GM10266 (cell line): ENCODE measurements at regions not wholly inside any gene's neighbourhood (a gene's known extent, or its start where the extent isn't known, plus 50 kb on each side); places are given as distances from the start of the nearest gene placed in this dataset.
A peak's percentile ranks its signal among the peaks of the same experiment; 100 is the strongest.

Experiments used
- DNase-seq: peaks from one replicate; pipeline ENCODE4 v3.0.0; 2012; ENCODE audit errors: extremely low spot score
- TF ChIP-seq, protein P1 (sequence below): IDR thresholded peaks from 2 replicates; pipeline ENCODE4 v1.5.1; 2012; ENCODE audit warnings: mild to moderate bottlenecking, low read depth; ENCODE audit not compliant: control insufficient read depth, insufficient read depth; ENCODE audit errors: missing control alignments

DNA sequence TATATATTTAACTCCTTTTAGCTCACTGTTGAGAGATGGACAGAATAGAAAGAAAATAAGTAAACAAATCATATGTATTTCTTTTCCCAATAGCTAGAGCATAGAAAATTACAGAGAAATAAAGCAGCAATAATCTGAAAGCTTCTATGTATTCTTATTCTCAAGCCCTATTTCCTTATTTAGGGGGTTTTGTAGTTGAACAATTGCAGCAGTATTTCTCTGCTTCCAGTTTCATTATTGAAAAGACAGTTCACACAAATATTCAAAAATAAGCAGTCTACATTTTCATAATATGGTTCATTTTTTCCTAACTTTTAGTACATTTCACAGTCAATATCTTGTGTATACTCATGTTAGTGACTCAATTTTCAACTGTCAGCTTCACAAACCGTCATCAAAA, 638.2 kb downstream of the MRPL39 start:
- TF ChIP-seq, protein P1, sequence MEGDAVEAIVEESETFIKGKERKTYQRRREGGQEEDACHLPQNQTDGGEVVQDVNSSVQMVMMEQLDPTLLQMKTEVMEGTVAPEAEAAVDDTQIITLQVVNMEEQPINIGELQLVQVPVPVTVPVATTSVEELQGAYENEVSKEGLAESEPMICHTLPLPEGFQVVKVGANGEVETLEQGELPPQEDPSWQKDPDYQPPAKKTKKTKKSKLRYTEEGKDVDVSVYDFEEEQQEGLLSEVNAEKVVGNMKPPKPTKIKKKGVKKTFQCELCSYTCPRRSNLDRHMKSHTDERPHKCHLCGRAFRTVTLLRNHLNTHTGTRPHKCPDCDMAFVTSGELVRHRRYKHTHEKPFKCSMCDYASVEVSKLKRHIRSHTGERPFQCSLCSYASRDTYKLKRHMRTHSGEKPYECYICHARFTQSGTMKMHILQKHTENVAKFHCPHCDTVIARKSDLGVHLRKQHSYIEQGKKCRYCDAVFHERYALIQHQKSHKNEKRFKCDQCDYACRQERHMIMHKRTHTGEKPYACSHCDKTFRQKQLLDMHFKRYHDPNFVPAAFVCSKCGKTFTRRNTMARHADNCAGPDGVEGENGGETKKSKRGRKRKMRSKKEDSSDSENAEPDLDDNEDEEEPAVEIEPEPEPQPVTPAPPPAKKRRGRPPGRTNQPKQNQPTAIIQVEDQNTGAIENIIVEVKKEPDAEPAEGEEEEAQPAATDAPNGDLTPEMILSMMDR, result no peak
- DNase-seq, result no peak

- DNase-seq, result peak; percentile 10
- TF ChIP-seq, protein P1, result no peak
Measured at GRCh38 chr21:24955275-24955961, 651.9 kb downstream of the MRPL39 start.

DNA sequence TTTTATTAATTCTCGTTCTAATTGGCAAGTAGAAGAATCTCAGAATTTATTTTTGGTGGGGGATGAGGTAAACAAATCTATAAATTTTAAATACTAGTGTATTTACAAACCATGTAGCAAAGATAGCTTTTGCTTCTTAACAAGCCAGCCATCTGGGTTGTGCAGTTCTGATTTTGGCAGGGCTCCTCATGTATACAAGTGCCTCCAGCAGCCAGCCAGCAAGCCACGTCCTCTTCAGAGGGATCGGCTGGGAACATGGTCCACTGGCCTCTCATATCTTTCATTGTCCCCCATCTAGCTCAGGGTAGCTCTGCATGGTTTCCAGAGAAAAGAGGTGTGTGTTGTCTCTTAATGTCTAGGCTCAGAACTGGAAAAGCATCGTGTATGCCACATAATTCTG, 659.1 kb downstream of the MRPL39 start:
- TF ChIP-seq, protein P1, result no peak

GRCh38 chr21:24945910-24946309, 661.4 kb downstream of the MRPL39 start:
- TF ChIP-seq, protein P1, result no peak
- DNase-seq, result no peak

More for the DNA sequence above, 659.1 kb downstream of the MRPL39 start:
- no peak for DNase-seq

DNA sequence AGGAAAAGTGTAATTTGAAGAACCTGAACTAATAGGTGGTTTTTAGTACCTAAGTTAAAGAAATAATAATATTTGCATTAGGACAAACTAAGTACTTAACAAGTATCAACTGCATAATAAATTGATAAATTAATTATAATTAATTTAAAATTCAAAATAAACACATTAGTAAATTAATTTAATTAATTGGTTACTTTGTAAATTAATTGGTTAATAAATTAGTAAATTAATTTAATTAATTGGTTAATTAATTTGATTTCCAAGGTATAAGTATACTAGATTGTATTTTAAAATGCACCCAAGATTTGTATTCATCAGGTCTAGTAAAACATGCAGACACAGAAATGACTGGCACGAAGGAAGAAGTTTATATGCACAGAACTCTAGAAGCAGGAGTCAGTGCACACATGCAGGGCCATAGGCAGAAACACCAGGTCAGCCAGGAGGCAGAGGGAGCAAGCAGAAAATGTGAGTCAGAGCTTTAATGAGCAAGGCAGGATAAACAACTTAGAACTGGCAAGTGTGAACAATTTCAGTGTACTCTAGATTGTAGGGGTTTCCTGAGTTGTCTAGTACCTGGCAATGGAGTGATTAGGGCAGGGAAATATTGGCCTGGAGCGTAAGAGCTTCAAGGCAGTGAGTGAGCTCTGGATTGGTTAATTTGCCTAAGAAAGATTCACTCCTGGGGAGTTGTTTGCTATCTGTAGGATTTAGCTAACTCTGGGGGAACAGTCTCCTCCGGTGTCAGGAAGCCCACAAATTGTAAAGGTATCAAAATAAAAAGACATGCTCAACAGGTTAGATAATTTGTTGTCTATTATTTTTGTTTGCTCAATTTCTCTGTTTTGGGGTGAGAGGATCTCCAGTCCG, 665.7 kb downstream of the MRPL39 start:
- no peak for DNase-seq
- TF ChIP-seq, protein P1, result no peak

- DNase-seq, result no peak
- TF ChIP-seq, protein P1, result no peak
Measured at GRCh38 chr21:24939291-24939690, 668.0 kb downstream of the MRPL39 start.

DNA sequence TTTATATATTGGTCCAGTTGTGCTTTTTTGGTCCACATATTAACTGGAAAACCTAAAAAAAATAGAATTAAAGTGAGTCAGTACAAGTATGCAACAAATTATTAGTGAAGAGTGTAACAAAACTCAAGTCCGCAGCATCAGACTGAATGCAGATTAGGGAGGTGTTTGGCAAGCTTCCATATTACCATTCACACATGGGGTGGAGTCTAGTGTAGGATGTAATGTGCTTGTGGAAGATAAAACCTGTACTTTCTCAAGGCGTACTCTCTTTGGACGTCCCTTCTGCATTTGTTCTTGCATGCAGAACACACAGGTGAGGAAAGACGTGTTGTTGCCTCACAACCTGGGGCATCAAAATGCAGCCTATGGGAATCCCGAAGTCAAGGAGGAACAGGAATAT, 668.7 kb downstream of the MRPL39 start:
- no peak for DNase-seq
- TF ChIP-seq, protein P1, result no peak
